MCF 10A (cell line): ENCODE measurements at regions not wholly inside any gene's neighbourhood (a gene's known extent, or its start where the extent isn't known, plus 50 kb on each side); places are given as distances from the start of the nearest gene placed in this dataset.

Source experiments
- BruUV-seq: library from RNA; stranded (reverse); fragments of 400-500 nt; replicated peaks from 2 replicates; lab custom pipeline; 2021; lab: Mats Ljungman, UMichigan
- CTCF ChIA-PET: fragments of 300-600 bp; sonication (Branson Sonifier 250); formaldehyde crosslinking; extraction: SDS; loops from one replicate; lab custom pipeline; 2021; ENCODE audit warnings: antibody characterized with exemption, inconsistent platforms; lab: Yijun Ruan, JAX
- POLR2A ChIA-PET: fragments of 300-600, 350-650 bp; sonication (Branson Sonifier 250); formaldehyde crosslinking; extraction: SDS; loops from one replicate; lab custom pipeline; 2020; ENCODE audit warnings: antibody characterized with exemption, inconsistent platforms; lab: Yijun Ruan, JAX
- DNase-seq: peaks from one replicate; pipeline ENCODE4 v3.0.0-alpha.2; 2018; ENCODE audit not compliant: unreplicated experiment
- H3K27ac Mint-ChIP-seq: one replicate; pipeline ENCODE4 v1.8.0; 2022; ENCODE audit warnings: mild to moderate bottlenecking, low read depth, mixed read lengths; ENCODE audit not compliant: unreplicated experiment
- H3K27me3 Mint-ChIP-seq: one replicate; pipeline ENCODE4 v1.8.0; 2022; ENCODE audit warnings: mixed read lengths; ENCODE audit not compliant: insufficient read depth, unreplicated experiment
- H3K36me3 Mint-ChIP-seq: one replicate; pipeline ENCODE4 v1.8.0; 2022; ENCODE audit warnings: mild to moderate bottlenecking, moderate library complexity, mixed read lengths; ENCODE audit not compliant: insufficient read depth, unreplicated experiment
- H3K4me1 Mint-ChIP-seq: one replicate; pipeline ENCODE4 v1.8.0; 2022; ENCODE audit warnings: mixed read lengths; ENCODE audit not compliant: insufficient read depth, unreplicated experiment
- H3K4me3 Mint-ChIP-seq: one replicate; pipeline ENCODE4 v1.8.0; 2022; ENCODE audit warnings: mild to moderate bottlenecking, moderate library complexity, mixed read lengths; ENCODE audit not compliant: unreplicated experiment
- H3K9me3 Mint-ChIP-seq: one replicate; pipeline ENCODE4 v1.8.0; 2022; ENCODE audit warnings: mixed read lengths; ENCODE audit not compliant: unreplicated experiment
- CTCF ChIP-seq: fragments of 200-600 bp; IDR thresholded peaks from one replicate; pipeline ENCODE4 v1.8.0; 2022; ENCODE audit warnings: antibody characterized with exemption, mild to moderate bottlenecking; ENCODE audit not compliant: unreplicated experiment
- intact Hi-C: fragments of 100-400 bp; cut with micrococcal nuclease; formaldehyde crosslinking; loops from 2 replicates; pipeline ENCODE4 v1.14.1; 2022

- H3K4me3 Mint-ChIP-seq = no peak overlapping the region
- ChIA-PET POLR2A (interaction anchor here (0.6 kb wide), 1 partner anchor 552 kb away, joined by 3 read pairs; no protein-coding TSS in a partner anchor), CTCF (interaction anchor here (0.7 to 1.0 kb wide), 2 partner anchors 48 to 185 kb away, joined by 3 read pairs; no protein-coding TSS in a partner anchor)
- H3K9me3 Mint-ChIP-seq = no peaks in the 10 kb centered on the region
- no peaks in the 10 kb centered on the region for H3K4me1 Mint-ChIP-seq
- no peaks in the 10 kb centered on the region for H3K36me3 Mint-ChIP-seq
- H3K27ac Mint-ChIP-seq = no peak overlapping the region
- no peak for DNase-seq
- intact Hi-C loops = no loop called here
- no peak for TF ChIP-seq CTCF
- H3K27me3 Mint-ChIP-seq = no peaks in the 10 kb centered on the region
- BruUV-seq = no TSS peak
Measured at GRCh38 chr20:39758876-39759275, 796.7 kb downstream of the DHX35 start.

GRCh38 chr20:39756828-39757227, 794.7 kb downstream of the DHX35 start:
- H3K36me3 Mint-ChIP-seq = no peaks in the 10 kb centered on the region
- BruUV-seq = no TSS peak
- no peak for TF ChIP-seq CTCF
- no peaks in the 10 kb centered on the region for H3K27me3 Mint-ChIP-seq
- intact Hi-C loops = no loop called here
- no peak overlapping the region for H3K27ac Mint-ChIP-seq
- CTCF ChIA-PET = interaction anchor here (1.2 kb wide), 1 partner anchor 708 kb away, joined by 3 read pairs; no protein-coding TSS in a partner anchor
- DNase-seq = no peak
- H3K4me3 Mint-ChIP-seq = no peak overlapping the region
- POLR2A ChIA-PET = no interaction called here
- H3K4me1 Mint-ChIP-seq = no peaks in the 10 kb centered on the region
- no peaks in the 10 kb centered on the region for H3K9me3 Mint-ChIP-seq

GRCh38 chr20:39756369-39756768, 794.2 kb downstream of the DHX35 start:
- intact Hi-C loops = no loop called here
- ChIA-PET CTCF (no interaction called here), POLR2A (no interaction called here)
- no peaks in the 10 kb centered on the region for H3K9me3 Mint-ChIP-seq
- no TSS peak for BruUV-seq
- TF ChIP-seq CTCF = no peak
- no peak overlapping the region for H3K4me3 Mint-ChIP-seq
- H3K36me3 Mint-ChIP-seq = no peaks in the 10 kb centered on the region
- no peaks in the 10 kb centered on the region for H3K27me3 Mint-ChIP-seq
- no peak for DNase-seq
- no peak overlapping the region for H3K27ac Mint-ChIP-seq
- no peaks in the 10 kb centered on the region for H3K4me1 Mint-ChIP-seq

GRCh38 chr20:39752262-39752876, 790.2 kb downstream of the DHX35 start:
- H3K9me3 Mint-ChIP-seq = peaks cover 13% of the 10 kb centered on the region
- DNase-seq = no peak
- H3K36me3 Mint-ChIP-seq = no peaks in the 10 kb centered on the region
- no peak overlapping the region for H3K27ac Mint-ChIP-seq
- no peaks in the 10 kb centered on the region for H3K27me3 Mint-ChIP-seq
- intact Hi-C loops = no loop called here
- H3K4me1 Mint-ChIP-seq = no peaks in the 10 kb centered on the region
- POLR2A ChIA-PET = no interaction called here
- TF ChIP-seq CTCF = no peak
- no peak overlapping the region for H3K4me3 Mint-ChIP-seq
- no TSS peak for BruUV-seq
- CTCF ChIA-PET = interaction anchor here (0.6 to 1.0 kb wide), 2 partner anchors 10 to 738 kb away, joined by 3 to 4 read pairs; no protein-coding TSS in a partner anchor
